ENCODE measurements at regions not wholly inside any gene's neighbourhood (a gene's known extent, or its start where the extent isn't known, plus 50 kb on each side); places are given as distances from the start of the nearest gene placed in this dataset.

DNA sequence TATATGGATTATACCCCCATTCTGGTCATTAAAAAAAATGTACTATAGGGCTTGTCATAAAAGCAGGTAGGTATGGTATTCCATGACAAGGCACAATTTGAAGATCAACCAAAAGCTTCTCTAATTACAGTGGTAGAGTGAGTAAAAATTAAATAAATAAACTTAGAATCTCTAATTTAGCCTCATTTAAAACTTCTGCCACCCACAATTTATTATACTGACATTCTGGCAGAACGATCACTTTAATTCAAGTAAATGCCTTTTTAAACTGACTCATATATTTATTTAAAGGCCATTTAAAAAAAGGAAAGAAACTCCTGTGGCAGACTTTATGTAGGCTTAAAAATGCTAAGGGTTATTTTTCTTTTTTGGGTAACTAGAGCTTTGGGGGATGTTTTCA, 68.3 kb upstream of the PHACTR2 start:
- Histone ChIP-seq H2AK5ac (ENCODE audit: low read depth, low read length) (no peak overlapping the region), H3K9ac (replicated peaks in 1 of 4; ENCODE audit: extremely low read depth in 1 of 4, low read depth in 3 of 4, low read length in 3 of 4) (no peak overlapping the region), H3K4ac (replicated peaks; ENCODE audit: insufficient read length, low read depth, low read length) (no peak overlapping the region), H2BK120ac (replicated peaks; ENCODE audit: low read depth, low read length) (no peak overlapping the region), H4K8ac (ENCODE audit: extremely low read depth, insufficient read depth, low read length) (no peak overlapping the region), H3K27ac (ENCODE audit: low read depth, low read length) (no peak overlapping the region), H3K9me3 (ENCODE audit: insufficient read depth in 2 of 2, low read depth in 1 of 2, low read length in 1 of 2) (no peaks in the 10 kb centered on the region), H3K27me3 (replicated peaks in 1 of 4; ENCODE audit: control insufficient read depth in 3 of 4, extremely low read depth in 1 of 4, insufficient read depth in 3 of 4, low read length in 3 of 4) (no peaks in the 10 kb centered on the region), H3K4me2 (ENCODE audit: insufficient read depth in 1 of 2, low read depth in 2 of 2, low read length in 2 of 2) (no peak overlapping the region), H3K4me1 (replicated peaks in 1 of 4; ENCODE audit: control insufficient read depth in 3 of 4, insufficient read depth in 4 of 4, low read length in 3 of 4) (peaks cover 0 to 5% (median 2%) of the 10 kb centered on the region in 4 experiments; a peak in 2 of 7 replicates), H3K23me2 (ENCODE audit: low read depth, low read length) (no peaks in the 10 kb centered on the region), H2BK12ac (ENCODE audit: low read depth, low read length) (no peak overlapping the region), H3K4me3 (ENCODE audit: extremely low read depth in 1 of 4, insufficient read depth in 2 of 4, low read depth in 3 of 4, low read length in 4 of 4) (no peak overlapping the region), H2BK15ac (ENCODE audit: low read length) (no peak overlapping the region), H3K56ac (replicated peaks; ENCODE audit: insufficient read length, low read depth, low read length) (no peak overlapping the region), H3K14ac (ENCODE audit: insufficient read length) (no peak overlapping the region), H2AFZ (ENCODE audit: low read length) (no peak overlapping the region), H3K36me3 (ENCODE audit: control insufficient read depth in 2 of 4, insufficient read depth in 4 of 4, low read length in 3 of 4) (no peaks in the 10 kb centered on the region), H4K20me1 (replicated peaks in 1 of 2; ENCODE audit: control insufficient read depth in 1 of 2, insufficient read depth in 2 of 2, low read length in 2 of 2) (no peaks in the 10 kb centered on the region), H4K5ac (ENCODE audit: insufficient read length, low read depth, low read length) (no peak overlapping the region), H2BK5ac (ENCODE audit: low read depth, low read length) (no peak overlapping the region), H2BK20ac (ENCODE audit: low read length) (no peak overlapping the region), H3K79me1 (ENCODE audit: low read depth, low read length) (no peaks in the 10 kb centered on the region), H3K79me2 (ENCODE audit: control insufficient read depth in 1 of 2, insufficient read depth in 2 of 2, low read length in 2 of 2) (no peaks in the 10 kb centered on the region), H3K23ac (ENCODE audit: insufficient read length) (no peak overlapping the region), H4K91ac (replicated peaks; ENCODE audit: insufficient read length, low read length) (no peak overlapping the region), H3K18ac (ENCODE audit: extremely low read depth, low read length) (no peak overlapping the region)
- ChIA-PET POLR2A (ENCODE audit: partially characterized antibody) (no interaction called here), CTCF (ENCODE audit: partially characterized antibody) (interaction anchor here (1.1 to 1.7 kb wide), 5 partner anchors 10 to 332 kb away, joined by 3 to 5 read pairs (median 4); no protein-coding TSS in a partner anchor)
- FAIRE-seq (no peak), DNase-seq (ENCODE audit: low read depth in 1 of 2, low spot score in 2 of 2) (no peak)
- 95% methylated on average over 1 of the region's 1 CpG; no CpG with 5 or more reads in 1 of the 2 experiments for WGBS, 2 experiments (ENCODE audit: extremely low coverage in 1 of 2, insufficient coverage in 1 of 2, insufficient read length in 1 of 2, insufficient replicate concordance in 2 of 2, low coverage in 1 of 2, low lambda C conversion rate in 2 of 2, missing lambda C conversion rate in 1 of 2)
- no peak for TF ChIP-seq HDAC2 (IDR thresholded peaks at IDR 0.05; ENCODE audit: borderline replicate concordance in 1 of 2, low read depth in 2 of 2, low read length in 2 of 2)
- TF ChIP-seq MAFK (IDR thresholded peaks at IDR 0.05; ENCODE audit: low read depth, low read length), result no peak
- no peak for TF ChIP-seq KDM4A (IDR thresholded peaks at IDR 0.05; ENCODE audit: low read depth, low read length, severe bottlenecking)
- TF ChIP-seq POLR2A (IDR thresholded peaks at IDR 0.05; ENCODE audit: control extremely low read depth in 1 of 2, low read depth in 2 of 2, low read length in 2 of 2), result no peak
- no peak for TF ChIP-seq SIRT6 (IDR thresholded peaks at IDR 0.05; ENCODE audit: low read length)
- no peak for TF ChIP-seq TEAD4 (IDR thresholded peaks at IDR 0.05; ENCODE audit: low read depth, low read length)
- no peak for TF ChIP-seq SAP30 (IDR thresholded peaks at IDR 0.05; ENCODE audit: insufficient read depth, insufficient replicate concordance, low read length)
- no peak for TF ChIP-seq BACH1 (IDR thresholded peaks at IDR 0.05; ENCODE audit: low read length)
- TF ChIP-seq SP1 (IDR thresholded peaks at IDR 0.05; ENCODE audit: low read depth, low read length), result no peak
- TF ChIP-seq TAF1 (IDR thresholded peaks at IDR 0.05; ENCODE audit: low read depth, low read length), result no peak
- no peak for TF ChIP-seq RNF2 (IDR thresholded peaks at IDR 0.05; ENCODE audit: borderline replicate concordance, low read depth, low read length, missing control alignments, poor library complexity, severe bottlenecking)
- TF ChIP-seq JUN (IDR thresholded peaks at IDR 0.05; ENCODE audit: low read depth, low read length), result no peak
- no peak for TF ChIP-seq CEBPB (IDR thresholded peaks at IDR 0.05; ENCODE audit: low read depth, low read length)
- no peak for TF ChIP-seq RAD21 (IDR thresholded peaks at IDR 0.05 in 1 of 2, conservative IDR thresholded peaks at IDR 0.05 in 1 of 2; ENCODE audit: low read depth in 2 of 2, low read length in 2 of 2)

Data from H1 (cell line).